GM18861 (cell line): ENCODE measurements at regions not wholly inside any gene's neighbourhood (a gene's known extent, or its start where the extent isn't known, plus 50 kb on each side); places are given as distances from the start of the nearest gene placed in this dataset.

Experiments used
- ATAC-seq: cut with Tn5 transposase; IDR thresholded peaks from one replicate; pipeline ENCODE4 v1.9.1; 2021; ENCODE audit not compliant: unreplicated experiment

DNA sequence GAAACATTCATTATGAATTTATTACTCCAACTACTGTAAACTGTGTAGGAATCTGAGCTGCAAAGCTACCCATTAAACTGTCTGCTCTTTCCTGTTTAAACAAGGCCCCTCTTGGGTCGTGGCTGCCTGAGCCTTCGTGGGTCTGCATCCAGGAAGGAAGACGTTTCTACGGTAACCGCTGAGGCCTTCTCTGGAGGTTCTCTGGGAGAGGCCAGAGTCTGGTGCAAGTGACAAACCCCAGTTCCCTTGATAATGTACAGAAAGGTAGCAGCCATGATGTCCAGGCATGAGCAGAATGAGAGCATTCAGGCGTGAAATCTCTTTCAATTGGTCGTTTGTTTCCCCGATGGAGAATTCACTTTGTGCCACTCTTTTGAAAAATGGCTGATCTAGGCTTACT lies 350.2 kb downstream of the PLPP3 start:
- ATAC-seq: no peak

DNA sequence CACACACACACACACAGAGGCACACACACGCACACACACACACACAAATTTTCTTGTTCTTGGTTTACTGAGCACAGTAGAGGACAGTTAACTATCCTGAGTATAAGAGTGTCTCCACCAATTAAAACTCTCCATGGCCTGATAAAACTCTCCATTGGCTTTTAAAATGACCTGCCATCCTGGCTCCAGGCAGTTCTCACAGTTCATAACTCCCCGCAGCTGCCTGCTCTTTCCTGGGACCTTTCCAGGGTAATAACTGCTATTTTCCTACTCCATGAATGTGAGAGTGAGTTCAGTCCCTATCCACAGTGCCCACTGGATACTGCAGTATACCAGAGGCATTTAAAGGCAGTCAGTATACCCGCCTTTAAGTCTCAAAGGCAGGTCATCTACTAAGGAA lies 351.5 kb downstream of the PLPP3 start:
- ATAC-seq: no peak

DNA sequence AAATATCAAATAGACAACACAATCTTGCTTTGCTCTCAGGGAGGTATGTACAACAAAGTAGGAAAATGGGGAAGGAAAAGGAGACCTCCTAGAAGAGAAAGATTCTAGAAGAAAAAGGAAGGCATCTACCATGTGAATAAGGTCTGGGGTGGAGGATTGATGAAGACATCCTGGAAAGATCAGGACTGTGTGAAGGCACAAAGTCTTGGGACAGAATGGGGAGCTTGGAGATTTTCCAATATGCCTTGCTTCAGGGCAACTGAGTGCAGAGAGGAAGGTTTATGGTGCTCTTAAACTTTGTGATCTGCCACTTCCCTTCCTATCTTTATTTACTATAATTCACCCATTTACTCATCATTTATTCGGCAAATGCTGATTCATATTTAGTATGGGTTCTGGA lies 352.0 kb downstream of the PLPP3 start:
- ATAC-seq: no peak

DNA sequence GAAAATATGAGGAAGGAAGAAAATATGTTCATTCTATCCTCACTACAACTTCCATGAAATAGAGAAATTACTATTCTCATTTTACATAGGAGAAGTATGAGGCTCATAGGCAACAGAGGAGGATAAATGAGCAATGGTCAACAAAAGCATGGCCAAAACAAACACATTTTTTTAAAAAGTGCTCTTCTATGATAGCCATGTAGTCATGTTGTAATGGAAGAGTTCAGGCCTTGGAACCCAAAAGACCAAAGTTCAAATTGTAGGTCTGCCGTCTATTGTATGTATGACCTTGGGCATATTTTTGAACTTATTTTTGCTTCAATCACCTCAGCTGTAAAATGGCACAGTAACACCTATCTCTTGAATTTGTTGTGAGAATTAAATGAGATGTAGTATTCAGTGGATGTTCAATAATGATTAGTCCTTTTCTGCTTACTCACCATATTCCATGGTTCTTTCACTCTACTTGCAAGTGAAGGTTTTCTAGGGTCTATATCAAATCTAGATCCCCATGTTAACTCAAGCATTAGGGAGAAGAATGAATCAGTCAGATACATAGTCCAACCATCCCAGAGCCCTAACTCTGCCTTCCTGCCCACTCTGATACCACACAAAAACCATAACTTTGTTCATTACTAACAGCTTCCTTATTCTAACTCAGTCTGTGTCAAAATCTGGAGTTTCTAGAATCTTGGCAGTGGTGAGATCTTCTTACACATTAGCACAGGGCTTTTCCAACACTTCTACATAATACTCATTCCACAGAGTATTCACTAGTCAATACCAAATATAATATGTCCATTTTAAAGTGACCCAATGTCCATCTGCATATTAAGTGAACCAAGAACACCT lies 353.2 kb downstream of the PLPP3 start:
- no peak for ATAC-seq

DNA sequence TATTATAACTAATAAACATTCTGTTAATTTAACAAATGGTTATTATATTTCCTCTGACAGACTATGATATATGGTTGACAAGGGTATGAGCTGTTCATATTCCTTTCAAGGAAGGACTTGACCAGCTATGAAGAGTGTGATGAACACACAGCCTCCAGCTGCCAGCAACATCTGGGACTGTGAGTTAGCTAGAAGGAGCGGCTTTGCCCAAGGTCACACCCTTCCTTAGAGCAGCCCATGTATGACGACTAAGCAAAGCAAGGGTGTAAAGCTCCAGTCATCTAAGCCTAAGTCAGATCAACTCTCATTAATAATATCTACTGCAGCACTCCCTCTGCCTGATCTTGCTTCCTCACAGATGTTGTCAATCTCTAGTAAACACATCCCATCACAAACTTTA lies 355.4 kb downstream of the PLPP3 start:
- ATAC-seq: no peak

DNA sequence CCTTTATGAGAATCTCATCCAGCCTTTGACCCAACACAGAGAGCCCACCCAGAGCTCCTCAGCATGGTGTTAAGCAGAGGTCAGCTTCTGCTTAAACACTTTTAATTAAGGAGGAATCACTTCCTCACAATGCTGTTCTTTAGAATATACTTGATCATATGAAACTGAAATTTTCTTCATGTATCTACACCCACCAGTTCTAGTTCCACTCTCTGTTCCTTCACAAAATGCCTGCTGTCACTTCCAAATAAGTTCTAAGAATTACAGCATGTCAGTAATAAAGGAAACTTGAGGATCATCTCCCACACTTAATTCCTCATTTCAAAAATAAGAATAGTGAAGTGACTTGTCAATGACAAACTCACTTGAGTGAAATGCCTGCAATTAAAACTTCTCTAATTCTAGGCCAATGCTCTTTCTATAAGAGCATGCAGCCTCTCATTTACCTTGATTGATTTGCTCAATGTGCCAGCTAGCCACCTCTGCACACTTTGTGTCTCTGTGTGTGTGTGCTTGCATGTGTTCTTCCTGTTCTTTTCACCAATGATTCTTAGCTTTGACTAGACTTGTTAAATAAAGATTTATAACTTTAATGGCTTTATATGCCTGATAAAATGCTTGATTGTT lies 356.3 kb downstream of the PLPP3 start:
- ATAC-seq: no peak

DNA sequence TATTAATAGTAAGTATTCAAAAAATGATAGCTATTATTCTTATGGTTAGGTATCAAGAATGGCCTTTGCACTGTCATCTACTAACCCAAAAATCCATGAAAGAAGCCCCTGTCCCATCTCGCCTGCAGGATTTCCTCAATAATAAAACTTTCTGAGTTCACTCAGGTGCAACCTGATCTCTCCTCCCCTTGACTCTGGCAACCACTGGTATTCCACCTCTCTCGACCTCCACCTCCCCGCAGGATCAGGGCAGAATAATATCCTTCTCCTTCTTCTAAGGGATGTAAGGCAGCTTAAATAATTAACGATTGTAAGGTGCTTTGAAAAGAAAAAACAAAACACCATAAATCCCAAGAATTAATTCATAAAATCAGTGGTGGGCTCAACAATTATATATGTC lies 359.3 kb downstream of the PLPP3 start:
- ATAC-seq: no peak

DNA sequence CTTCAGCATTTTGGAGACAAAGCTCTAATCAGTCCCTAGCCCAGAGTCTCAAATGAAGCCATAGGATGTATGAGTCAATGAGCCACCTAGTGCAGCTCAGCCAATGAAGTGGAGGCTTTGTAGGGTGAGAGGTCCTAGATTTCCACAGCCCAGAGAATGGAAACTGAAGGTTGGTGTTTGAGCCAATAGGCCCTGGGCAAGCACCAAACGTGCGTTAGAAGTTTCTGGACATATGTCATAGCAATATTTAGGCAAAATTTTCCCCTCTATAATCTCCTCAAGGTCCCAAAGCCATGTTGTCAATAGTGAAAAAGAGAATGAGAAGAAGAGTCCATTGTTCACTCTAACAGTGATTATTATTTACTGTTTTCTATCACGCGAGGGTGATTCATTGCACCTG lies 361.3 kb downstream of the PLPP3 start:
- ATAC-seq: no peak

DNA sequence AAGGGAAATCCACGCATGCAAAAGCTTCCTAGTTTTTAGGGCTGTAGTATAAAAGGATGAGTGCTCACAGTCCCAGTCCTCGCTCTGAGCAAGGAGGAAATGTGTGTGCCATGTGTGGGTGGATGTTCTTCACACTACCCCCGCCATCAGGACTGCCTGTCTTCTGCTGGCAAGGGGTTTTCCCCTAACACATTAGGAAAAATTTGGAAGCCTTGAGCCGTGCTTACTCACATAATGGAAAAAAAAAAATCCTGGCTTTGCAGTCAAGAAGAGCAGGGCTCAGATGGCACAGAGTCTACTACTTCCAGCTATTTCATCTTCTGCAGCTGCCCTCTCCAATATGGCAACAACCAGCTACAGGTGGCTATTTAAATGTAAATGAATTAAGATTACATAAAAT lies 363.1 kb downstream of the PLPP3 start:
- no peak for ATAC-seq

DNA sequence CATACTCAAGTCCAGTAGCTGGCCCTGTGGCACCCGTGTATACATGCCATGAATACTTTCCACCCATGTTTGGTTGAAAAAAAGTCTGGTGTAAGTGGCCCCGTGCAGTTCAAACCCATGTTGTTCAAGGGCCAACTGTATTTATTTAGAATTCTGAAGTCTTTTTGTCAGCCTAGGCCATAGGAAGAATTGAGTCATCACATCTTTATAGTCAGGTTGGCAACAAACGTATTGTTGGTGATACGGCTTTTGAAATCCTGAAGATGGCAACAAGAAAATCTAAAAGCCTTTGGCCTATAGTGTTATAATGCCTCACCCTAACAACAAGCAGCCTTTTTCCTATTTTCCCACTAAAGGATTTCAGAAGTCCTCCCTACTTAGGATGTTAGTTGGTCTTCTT lies 363.6 kb downstream of the PLPP3 start:
- ATAC-seq: no peak

DNA sequence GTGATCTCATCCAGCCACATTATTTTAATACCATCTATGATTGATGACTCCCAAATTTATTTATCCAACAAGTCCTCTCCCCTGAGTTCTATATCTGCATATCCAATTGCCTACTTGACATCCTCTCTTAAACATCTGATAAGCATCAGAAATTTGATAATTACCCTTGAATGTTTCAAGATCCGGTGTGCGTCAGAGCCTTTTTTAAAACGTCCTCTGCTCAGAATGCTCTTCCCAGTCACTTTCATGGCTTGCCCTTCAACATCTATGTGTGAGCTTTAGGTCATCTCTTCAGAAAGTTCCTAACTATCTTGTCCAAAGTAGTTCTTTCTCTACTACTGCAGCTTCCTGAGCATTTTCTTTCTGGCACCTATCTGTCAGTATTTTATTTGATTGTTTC lies 364.3 kb downstream of the PLPP3 start:
- ATAC-seq: no peak

DNA sequence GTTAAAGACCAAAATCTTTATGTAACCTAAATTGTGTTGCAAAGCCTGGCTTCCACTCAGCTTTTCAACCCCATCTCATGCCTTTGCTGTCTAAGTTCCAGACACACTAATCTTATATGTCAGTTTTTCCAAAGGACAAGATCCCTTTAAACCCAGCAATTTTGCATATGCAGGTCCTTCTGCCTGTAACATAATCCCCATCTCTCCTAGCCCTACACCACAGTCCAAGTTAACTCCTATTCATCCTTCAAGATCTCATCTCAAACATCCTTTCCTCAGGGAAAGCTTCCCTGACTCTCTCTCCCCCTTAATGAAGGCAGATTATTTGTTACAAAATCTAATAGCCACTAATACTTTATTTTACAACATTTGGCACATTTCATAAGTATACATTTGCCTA lies 366.3 kb downstream of the PLPP3 start:
- no peak for ATAC-seq

DNA sequence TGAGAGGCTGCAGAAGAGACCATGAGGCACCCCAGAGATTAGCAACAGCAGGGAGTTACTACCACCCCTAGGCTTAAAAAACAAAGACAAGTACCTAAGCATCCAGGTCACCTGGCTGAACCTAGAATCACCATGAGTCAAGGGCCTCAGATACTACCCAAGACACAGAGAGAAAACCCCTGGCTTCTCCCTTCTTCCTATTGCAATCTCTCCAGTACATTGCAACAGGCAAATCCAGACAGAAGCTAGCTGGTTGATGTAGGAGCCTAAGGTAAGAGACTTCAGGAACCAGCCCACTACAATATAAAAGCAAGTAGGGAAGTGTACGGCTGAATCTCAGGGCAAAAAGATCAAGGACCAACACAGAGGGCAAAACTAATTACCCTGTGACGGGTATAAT lies 367.2 kb downstream of the PLPP3 start:
- ATAC-seq: no peak

DNA sequence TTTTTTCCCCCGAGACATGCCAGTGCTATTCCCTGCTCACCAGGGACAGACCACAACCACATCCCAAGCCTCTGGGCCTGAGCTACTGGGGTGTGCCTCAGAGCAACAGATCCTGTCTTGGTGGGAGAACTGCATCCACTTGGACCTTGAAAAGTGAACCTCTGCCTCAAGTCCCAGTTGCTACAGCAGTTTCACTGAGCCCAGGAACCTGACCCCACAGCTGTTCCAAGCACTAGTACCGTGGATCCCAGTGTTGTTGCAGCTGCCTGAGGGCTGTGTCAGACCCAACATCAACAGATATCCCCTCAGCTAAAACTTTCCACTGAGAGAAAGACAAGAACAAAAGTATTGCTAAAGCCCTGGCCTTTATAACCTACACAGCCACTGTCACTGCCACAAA lies 373.0 kb downstream of the PLPP3 start:
- ATAC-seq: no peak

DNA sequence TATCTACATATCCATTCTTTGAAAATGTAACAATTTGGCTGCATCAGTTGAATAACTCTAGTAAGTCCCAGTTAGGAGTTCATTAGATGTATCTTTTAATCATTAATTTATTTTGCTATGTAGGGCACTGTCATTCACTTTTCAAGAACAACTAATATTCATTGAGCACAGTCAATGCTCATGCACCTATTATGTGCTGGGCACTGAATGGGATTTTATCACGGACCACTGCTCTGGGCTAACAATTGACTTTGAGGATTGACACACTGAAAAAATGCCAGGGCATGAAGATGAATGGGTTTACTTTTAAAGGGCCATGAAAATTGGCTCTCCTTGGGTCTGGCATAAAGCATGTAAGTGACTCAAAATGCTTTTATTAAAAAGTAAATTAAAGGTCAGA lies 375.2 kb downstream of the PLPP3 start:
- no peak for ATAC-seq

DNA sequence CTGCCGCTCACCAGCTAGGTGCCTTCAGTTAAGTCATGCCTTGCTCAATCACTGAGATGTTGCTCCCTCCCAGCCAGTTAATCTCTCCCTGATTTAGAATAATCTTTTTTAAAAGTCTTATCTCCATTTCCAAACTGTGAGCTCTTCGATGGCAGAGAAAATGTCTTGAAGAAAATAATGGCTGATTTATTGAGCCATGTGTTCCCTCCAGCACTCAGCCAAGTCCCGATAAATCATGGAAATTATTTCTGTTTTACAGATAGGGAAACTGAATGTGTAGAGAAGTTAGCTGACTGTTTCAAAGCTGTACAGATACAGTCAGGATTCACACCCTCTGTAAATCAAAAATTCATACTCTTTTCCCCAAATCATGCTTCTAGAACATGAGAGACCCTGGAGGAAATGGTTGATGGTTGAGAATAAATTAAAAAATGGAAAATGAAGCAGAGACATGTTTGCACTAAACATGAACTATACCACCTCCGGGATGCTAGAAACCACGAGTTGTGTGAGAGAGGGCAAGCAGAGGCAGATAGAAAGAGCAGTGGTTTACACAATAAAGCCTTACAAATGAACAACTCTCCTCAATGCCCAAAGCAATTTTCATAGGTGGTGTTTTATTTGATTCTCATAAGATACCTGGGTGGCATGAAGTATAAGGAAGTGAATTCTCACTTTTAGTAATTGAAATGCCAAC lies 376.4 kb downstream of the PLPP3 start:
- ATAC-seq: no peak

DNA sequence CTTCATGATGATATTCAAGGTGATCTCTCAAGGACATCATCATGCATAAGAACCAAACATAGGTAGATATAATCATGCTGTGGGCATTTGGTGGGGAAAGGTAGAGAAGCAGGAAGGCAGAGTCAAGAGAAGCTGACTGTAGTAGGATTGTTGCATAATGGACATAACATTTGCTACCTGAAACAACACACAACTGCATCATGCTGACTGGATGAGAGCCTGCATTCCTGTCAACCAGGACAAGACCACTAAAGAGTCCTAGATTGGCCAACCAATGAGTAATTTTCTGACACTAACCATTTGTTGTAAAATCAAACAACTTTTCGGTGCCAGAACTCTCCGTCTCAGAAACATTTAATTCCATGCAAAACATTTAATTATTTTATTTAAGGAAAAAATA lies 377.2 kb downstream of the PLPP3 start:
- ATAC-seq: no peak

DNA sequence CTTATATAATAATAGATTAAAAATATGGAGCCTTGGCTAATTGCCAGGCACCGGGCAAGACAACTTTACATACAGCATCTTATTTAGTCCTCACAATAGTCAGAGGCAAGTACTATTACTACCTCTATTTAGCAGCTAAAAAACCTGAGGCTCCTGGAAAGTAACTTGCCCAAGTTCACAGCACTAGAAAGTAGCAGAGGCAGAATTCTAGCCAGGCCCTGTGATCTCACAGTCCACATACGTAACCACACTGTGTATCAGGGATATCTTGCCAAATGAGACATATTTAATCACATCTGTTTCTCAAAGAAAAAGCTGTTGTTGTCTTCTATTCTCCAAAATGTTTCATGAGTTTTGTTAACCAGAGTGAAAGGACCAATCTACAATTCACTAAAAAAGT lies 378.5 kb downstream of the PLPP3 start:
- ATAC-seq: no peak

DNA sequence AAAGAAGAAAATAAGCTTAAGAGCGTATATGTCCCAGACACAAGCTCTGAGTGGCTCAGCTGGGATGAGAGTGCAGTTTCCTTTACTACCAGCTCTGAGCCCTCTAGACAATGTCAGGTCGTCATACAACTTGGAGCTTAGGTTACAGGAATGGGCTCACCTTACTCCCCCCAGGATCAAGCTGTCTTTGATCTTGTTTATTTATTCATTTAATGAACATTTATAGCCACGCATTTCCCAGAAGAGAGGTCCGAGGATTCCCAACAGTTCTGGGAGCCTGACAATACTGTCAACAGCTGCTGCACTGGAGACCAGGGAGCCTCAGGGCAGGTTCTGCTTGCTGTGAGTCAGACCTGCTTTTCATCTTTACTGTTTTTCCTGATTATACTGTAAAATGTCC lies 378.9 kb downstream of the PLPP3 start:
- ATAC-seq: no peak

DNA sequence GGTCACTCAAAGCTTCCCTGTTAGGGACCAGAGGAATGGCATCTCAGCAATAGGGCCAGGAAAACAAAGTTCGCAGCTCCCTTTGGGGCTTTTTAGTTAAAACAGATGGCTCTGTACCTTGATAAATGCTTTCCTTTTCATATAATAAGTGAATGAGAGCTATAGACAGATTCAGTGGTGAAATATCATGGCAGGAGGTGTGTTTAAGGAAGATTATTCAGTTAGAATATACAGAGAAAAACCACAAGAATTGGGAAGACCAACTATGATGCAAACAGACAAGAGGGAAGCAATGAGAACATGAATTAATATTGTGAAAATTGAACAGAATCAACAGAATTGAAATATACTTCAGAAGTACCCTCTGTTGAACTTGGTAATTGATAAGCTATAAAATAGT lies 379.4 kb downstream of the PLPP3 start:
- ATAC-seq: no peak

DNA sequence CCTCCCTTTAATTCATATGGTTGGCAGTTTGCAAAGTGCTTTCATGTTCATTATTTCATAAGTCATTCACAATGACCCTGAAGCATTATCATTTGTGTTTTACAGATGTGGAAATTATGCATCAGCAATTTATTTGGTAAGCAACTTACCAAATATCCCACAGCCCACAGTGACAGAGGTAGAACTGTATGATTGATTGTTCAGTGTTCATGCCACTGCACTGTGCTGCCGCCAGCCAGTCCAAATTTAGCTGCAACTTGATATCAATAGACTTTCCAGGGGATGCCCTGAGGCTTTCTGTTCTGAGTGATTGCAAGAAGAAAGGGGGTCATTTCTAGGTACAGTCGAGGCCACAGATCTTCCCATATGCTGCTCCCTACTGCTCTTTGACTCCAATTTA lies 380.3 kb downstream of the PLPP3 start:
- no peak for ATAC-seq

DNA sequence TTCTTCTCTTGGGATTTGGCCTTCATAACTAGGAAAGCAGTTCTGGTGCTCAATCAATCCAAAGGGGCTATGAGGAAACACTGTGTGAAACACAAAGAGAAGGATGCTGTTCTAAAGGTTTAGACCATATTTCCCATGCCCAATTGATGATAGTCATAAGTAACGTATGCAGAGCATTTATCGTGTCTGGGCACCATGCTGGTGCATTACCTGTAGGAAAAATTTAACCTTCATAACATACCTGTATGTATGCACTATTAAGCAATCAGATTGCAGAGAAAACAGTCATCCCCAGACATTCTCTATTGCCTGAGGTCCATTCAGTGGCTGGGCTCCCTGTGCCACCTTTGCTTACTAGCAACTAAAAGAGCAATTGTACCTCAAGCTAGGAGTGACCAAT lies 381.4 kb downstream of the PLPP3 start:
- ATAC-seq: no peak
